ENCODE measurements at regions not wholly inside any gene's neighbourhood (a gene's known extent, or its start where the extent isn't known, plus 50 kb on each side); places are given as distances from the start of the nearest gene placed in this dataset.

- TF ChIP-seq CTCF (IDR thresholded peaks at IDR 0.05; ENCODE audit: poor library complexity, severe bottlenecking) (no peak), EZH2 (IDR thresholded peaks at IDR 0.05; ENCODE audit: borderline replicate concordance, insufficient read depth, low read length, poor library complexity, severe bottlenecking) (no peak), POLR2AphosphoS5 (IDR thresholded peaks at IDR 0.05) (no peak), MXI1 (conservative IDR thresholded peaks at IDR 0.05; ENCODE audit: poor library complexity, severe bottlenecking) (no peak), REST (IDR thresholded peaks at IDR 0.05; ENCODE audit: borderline replicate concordance) (no peak), TAF1 (IDR thresholded peaks at IDR 0.05; ENCODE audit: low read depth) (no peak)
Observed at GRCh38 chr3:95705786-95706418, 1108.5 kb upstream of the EPHA6 start.
